Peyer's patch (tissue), 4 donors: ENCODE measurements at regions not wholly inside any gene's neighbourhood (a gene's known extent, or its start where the extent isn't known, plus 50 kb on each side); places are given as distances from the start of the nearest gene placed in this dataset.

Experiments used
- DNase-seq, 3 donors: peaks; one replicate each; pipeline ENCODE4 v3.0.0-alpha.2; 2017 to 2019
- H3K27ac ChIP-seq, 4 donors: fragments of 200-600 bp; sonication (generic); one replicate each; pipeline ENCODE4 v1.5.1; 2016 to 2019
- H3K27me3 ChIP-seq, 2 donors: fragments of 200-600 bp; sonication (generic); one replicate each; pipeline ENCODE4 v1.5.1; 2019
- H3K36me3 ChIP-seq, 3 donors: fragments of 200-600 bp; sonication (generic); one replicate each; pipeline ENCODE4 v1.5.1; 2016 to 2019
- H3K4me1 ChIP-seq, 4 donors: fragments of 200-600 bp; sonication (generic); one replicate each; pipeline ENCODE4 v1.5.1; 2016 to 2019
- H3K4me3 ChIP-seq, 4 donors: fragments of 200-600 bp; sonication (generic); 1 replicate in 3 of 4; 2 replicates in 1 of 4; pipeline ENCODE4 v1.5.1; 2016 to 2019; ENCODE audit warnings: mild to moderate bottlenecking in 1 of 4
- H3K9me3 ChIP-seq, 4 donors: fragments of 200-600 bp; sonication (generic); one replicate each; pipeline ENCODE4 v1.5.1; 2016 to 2019; ENCODE audit warnings: mild to moderate bottlenecking in 1 of 4
- POLR2A ChIP-seq, 2 donors: fragments of 450-650 bp; IDR thresholded peaks; one replicate each; pipeline ENCODE4 v1.5.1; 2017; ENCODE audit warnings: antibody characterized with exemption in 2 of 2, mild to moderate bottlenecking in 2 of 2, moderate library complexity in 2 of 2
- TF ChIP-seq, protein P1 (sequence below), 6 experiments: fragments of 450-650 bp in 4 of 6; fragments of 200-600 bp in 2 of 6; sonication (generic) in 1 of 6; IDR thresholded peaks; one replicate each; pipeline ENCODE4 v1.5.1; 2017 to 2019; ENCODE audit warnings: antibody characterized with exemption in 6 of 6, mild to moderate bottlenecking in 3 of 6, moderate library complexity in 1 of 6

DNA sequence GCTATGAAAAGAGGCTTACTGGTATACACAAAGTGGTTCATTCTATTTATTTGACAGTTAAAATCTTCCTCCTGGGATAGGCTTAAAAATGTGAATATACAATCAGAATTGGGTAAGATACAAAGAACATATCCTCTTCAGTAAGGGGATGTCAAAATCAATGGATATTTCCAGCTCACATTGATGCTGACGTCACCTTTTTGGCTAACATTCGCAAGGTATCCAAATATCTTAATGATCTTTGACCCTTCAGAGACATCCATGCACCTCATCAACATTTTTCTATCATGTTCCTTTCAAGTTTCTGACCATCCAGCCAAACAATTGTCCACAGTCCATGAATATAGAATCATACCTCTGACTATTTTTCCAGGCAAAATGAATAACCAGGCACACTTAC lies 697.3 kb downstream of the NR2F2 start:
- no peaks in the 10 kb centered on the region for H3K4me1 ChIP-seq
- H3K27me3 ChIP-seq, result no peaks in the 10 kb centered on the region
- H3K27ac ChIP-seq, result no peak overlapping the region
- H3K36me3 ChIP-seq, result no peaks in the 10 kb centered on the region
- no peak overlapping the region for H3K4me3 ChIP-seq
- TF ChIP-seq, protein P1, sequence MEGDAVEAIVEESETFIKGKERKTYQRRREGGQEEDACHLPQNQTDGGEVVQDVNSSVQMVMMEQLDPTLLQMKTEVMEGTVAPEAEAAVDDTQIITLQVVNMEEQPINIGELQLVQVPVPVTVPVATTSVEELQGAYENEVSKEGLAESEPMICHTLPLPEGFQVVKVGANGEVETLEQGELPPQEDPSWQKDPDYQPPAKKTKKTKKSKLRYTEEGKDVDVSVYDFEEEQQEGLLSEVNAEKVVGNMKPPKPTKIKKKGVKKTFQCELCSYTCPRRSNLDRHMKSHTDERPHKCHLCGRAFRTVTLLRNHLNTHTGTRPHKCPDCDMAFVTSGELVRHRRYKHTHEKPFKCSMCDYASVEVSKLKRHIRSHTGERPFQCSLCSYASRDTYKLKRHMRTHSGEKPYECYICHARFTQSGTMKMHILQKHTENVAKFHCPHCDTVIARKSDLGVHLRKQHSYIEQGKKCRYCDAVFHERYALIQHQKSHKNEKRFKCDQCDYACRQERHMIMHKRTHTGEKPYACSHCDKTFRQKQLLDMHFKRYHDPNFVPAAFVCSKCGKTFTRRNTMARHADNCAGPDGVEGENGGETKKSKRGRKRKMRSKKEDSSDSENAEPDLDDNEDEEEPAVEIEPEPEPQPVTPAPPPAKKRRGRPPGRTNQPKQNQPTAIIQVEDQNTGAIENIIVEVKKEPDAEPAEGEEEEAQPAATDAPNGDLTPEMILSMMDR (IDR thresholded peaks at IDR 0.05), result no peak
- no peak for TF ChIP-seq POLR2A (IDR thresholded peaks at IDR 0.05)
- no peak for DNase-seq
- no peaks in the 10 kb centered on the region for H3K9me3 ChIP-seq

DNA sequence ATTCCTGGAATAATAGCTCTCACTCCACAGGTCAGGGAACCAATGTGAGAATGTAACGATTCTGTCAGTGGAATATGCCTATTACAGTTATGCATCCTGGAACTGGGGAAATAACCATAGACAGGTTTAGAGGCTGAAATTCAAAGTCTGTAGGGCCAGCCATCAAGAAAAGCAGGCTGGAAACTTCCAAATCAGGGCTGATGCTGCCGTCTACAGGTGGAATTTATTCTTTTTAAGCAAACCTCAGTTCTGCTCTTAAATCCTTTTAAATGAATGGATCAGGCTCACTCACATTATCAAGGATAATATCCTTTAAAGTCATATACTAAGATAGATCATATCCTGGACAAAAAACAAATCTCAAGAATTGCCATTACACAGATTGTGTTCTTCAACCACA lies 699.8 kb downstream of the NR2F2 start:
- H3K9me3 ChIP-seq, result no peaks in the 10 kb centered on the region
- H3K27ac ChIP-seq, result no peak overlapping the region
- no peak for DNase-seq
- TF ChIP-seq POLR2A (IDR thresholded peaks at IDR 0.05), result no peak
- TF ChIP-seq, protein P1 (IDR thresholded peaks at IDR 0.05), result no peak
- no peak overlapping the region for H3K4me3 ChIP-seq
- no peaks in the 10 kb centered on the region for H3K4me1 ChIP-seq
- no peaks in the 10 kb centered on the region for H3K36me3 ChIP-seq
- H3K27me3 ChIP-seq, result no peaks in the 10 kb centered on the region

DNA sequence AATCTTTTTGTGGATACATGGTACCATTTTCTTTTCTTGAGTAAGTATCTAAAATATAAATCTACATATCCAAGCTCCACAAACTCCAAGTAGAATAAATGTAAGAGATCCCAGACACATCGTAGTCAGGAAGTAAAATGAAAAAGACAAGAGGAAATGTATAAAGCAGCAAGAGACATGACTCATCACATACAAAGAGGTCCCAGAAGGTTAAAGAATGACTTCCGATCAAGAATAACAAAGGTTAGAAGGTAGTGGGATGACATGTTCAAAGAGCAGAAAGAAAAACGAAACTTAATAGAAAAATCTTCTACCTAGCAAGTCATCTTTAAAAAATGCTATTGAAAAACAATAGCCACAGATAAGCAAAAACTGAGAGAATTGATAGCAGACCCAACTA lies 705.8 kb downstream of the NR2F2 start:
- TF ChIP-seq, protein P1 (IDR thresholded peaks at IDR 0.05), result no peak
- no peak for TF ChIP-seq POLR2A (IDR thresholded peaks at IDR 0.05)
- H3K4me1 ChIP-seq, result no peaks in the 10 kb centered on the region
- no peaks in the 10 kb centered on the region for H3K27me3 ChIP-seq
- H3K4me3 ChIP-seq, result no peak overlapping the region
- DNase-seq, result no peak
- H3K36me3 ChIP-seq, result no peaks in the 10 kb centered on the region
- no peak overlapping the region for H3K27ac ChIP-seq
- H3K9me3 ChIP-seq, result no peaks in the 10 kb centered on the region

DNA sequence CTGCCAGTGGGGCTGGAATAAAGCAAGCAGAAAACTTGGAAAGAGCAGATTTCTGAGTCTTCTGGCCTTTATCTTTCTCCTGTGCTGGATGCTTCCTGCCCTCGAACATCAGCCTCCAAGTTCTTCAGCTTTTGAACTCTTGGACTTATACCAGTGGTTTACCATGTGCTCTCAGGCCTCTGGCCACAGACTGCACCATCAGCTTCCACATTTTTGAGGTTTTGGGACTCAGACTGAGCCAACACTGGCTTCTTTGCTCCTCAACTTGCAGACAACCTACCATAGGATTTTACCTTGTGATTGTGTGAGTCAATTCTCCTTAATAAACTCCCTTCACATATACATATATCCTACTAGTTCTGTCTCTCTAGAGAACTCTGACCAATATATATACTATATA lies 706.6 kb downstream of the NR2F2 start:
- Histone ChIP-seq H3K4me3 (no peak overlapping the region), H3K9me3 (no peaks in the 10 kb centered on the region), H3K27ac (no peak overlapping the region), H3K36me3 (no peaks in the 10 kb centered on the region), H3K27me3 (no peaks in the 10 kb centered on the region), H3K4me1 (no peaks in the 10 kb centered on the region)
- TF ChIP-seq POLR2A (IDR thresholded peaks at IDR 0.05), result no peak
- TF ChIP-seq, protein P1 (IDR thresholded peaks at IDR 0.05), result no peak
- DNase-seq, result no peak

GRCh38 chr15:97045666-97046421 lies 715.3 kb downstream of the NR2F2 start:
- Histone ChIP-seq H3K4me3 (no peak overlapping the region), H3K27me3 (no peaks in the 10 kb centered on the region), H3K9me3 (no peaks in the 10 kb centered on the region), H3K36me3 (no peaks in the 10 kb centered on the region), H3K4me1 (no peaks in the 10 kb centered on the region), H3K27ac (no peak overlapping the region)
- DNase-seq, result no peak
- TF ChIP-seq, protein P1 (IDR thresholded peaks at IDR 0.05), result no peak
- TF ChIP-seq POLR2A (IDR thresholded peaks at IDR 0.05), result no peak
